GM18508 (cell line): ENCODE measurements at regions not wholly inside any gene's neighbourhood (a gene's known extent, or its start where the extent isn't known, plus 50 kb on each side); places are given as distances from the start of the nearest gene placed in this dataset.
"Not testable (repeated sequence)": the region's sequence is repeated elsewhere in the genome, so short reads cannot be mapped to it uniquely, and the experiment has no call there.

Experiments used
- ATAC-seq: cut with Tn5 transposase; IDR thresholded peaks from one replicate; pipeline ENCODE4 v1.9.1; 2021; ENCODE audit warnings: moderate number of reproducible peaks; ENCODE audit not compliant: insufficient read depth, unreplicated experiment

GRCh38 chr3:66907136-66907535 lies 91.0 kb upstream of the KBTBD8 start:
- no peak for ATAC-seq

- no peak for ATAC-seq
Observed at GRCh38 chr3:66910266-66911055, 87.6 kb upstream of the KBTBD8 start.

GRCh38 chr3:66912306-66912705 lies 85.8 kb upstream of the KBTBD8 start:
- ATAC-seq, result no peak

DNA sequence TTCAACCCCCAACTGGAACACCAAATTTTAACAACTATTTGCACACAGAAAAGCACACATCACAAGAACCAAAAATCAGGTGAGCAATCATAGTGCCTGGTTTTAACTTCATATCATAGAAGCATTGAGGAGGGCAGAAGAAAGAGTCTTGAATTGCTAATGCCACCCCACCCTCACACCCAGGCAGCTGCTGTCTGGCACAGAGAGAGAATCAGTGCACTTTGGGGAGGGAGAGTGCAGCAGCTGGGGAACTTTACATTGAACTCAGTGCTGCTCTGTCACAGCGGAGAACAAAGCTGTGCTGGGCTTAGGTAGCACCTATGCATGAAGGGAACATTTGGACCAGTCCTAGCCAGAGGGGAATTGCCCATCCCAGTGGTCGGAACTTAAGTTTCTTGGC lies 76.0 kb upstream of the KBTBD8 start:
- no peak for ATAC-seq

GRCh38 chr3:66923969-66924368 lies 74.1 kb upstream of the KBTBD8 start:
- no peak for ATAC-seq

- ATAC-seq, result no peak
Observed at GRCh38 chr3:66928252-66928651, 69.9 kb upstream of the KBTBD8 start.

GRCh38 chr3:66931291-66931690 lies 66.8 kb upstream of the KBTBD8 start:
- ATAC-seq, result no peak

DNA sequence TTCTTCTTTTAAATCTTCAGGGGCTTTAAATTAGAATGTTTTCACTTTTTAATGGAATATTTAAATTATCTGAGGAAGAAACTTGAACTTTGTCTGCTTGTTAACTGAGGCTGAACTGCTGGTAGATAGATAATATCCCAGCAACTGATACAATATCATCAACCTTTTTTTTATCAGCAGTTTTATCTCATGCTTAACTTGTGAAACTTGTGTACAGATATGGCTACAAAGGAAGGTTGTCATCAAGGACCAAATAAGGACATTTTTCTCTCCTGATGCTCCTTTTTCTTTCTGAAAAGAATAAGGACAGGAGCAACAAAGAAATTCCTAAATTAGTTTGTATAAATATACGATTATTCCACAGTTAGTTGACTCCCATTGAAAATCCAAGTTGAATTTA lies 66.4 kb upstream of the KBTBD8 start:
- ATAC-seq, result no peak

DNA sequence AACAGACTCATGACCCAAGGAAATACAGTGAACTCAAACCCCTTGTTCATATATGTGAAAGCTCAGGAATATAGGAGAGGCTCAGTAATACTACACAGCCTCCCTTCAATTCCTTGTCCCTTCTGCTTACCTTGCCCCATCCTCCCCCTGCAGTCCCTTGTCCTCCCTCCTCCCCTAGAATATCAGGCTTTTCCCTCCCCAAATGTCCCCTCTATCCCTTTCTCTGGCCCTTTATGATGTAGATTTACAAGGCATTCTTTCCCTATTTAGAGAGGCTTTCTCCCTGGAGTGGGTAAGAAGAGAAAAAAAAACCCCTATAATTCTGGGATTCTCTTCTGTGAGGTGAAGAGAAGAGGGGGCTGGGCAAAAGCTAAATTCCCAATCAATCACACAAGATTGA lies 64.9 kb upstream of the KBTBD8 start:
- no peak for ATAC-seq

DNA sequence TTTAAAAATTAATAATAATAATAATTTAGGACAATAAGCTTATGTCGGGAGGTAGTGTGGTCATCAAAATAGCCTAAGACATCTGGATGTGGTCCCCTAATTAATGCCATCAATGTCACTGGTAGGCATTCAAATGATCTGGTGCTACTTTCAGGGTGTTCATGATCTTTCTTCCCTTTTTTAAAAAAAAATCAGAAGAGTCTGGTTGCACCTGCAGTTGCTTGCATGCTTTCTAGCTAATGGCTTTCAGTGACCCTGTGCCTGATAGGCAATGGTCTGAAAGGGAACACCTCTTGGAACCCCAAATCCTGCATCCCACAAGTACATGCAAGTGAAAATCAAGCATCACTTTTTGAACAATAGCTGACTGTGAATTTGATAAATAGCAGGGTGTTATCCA lies 64.1 kb upstream of the KBTBD8 start:
- no peak for ATAC-seq

DNA sequence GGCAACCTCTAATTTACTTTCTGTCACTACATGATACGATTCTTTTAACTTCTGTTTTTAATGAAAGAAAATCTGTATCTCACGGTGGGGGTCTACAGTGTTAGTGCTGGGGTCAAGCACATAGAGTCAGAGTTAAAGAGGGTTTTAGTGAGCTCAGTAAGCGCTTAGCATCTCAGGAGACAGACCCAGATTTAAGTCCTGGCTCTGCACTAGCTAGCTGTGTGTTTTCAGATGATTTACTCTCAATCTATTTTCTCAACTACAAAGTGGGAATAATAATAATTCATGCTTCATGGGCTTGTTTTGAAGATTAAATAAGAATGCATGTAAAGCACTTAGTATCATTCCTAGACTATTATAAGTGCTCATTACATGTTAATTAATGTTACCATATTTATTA lies 63.4 kb upstream of the KBTBD8 start:
- ATAC-seq, result no peak

DNA sequence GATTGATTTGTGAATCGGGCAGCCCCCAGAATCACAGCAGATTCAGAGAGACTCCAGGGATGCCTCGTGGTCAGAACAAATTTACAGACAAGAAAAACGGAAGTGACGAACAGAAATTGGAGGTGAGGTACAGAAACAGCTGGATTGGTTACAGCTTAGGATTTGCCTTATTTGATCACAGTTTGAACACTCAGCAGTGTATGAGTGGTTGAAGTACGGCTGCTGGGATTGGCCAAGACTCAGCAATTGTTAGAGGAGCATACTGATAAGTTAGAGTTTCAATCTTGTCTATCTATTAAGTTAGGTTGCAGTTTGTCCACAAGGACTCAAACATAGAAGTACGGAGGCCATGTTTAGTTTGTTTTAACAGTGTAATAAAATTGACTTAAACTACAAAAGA lies 61.1 kb upstream of the KBTBD8 start:
- not testable (repeated sequence) for ATAC-seq

GRCh38 chr3:66938338-66938963 lies 59.7 kb upstream of the KBTBD8 start:
- peak; percentile 77 for ATAC-seq

GRCh38 chr3:66948041-66948440 lies 50.1 kb upstream of the KBTBD8 start:
- ATAC-seq, result no peak
